Hepatocyte (in vitro differentiated cells): ENCODE measurements at regions not wholly inside any gene's neighbourhood (a gene's known extent, or its start where the extent isn't known, plus 50 kb on each side); places are given as distances from the start of the nearest gene placed in this dataset.

Experiments used
- CTCF ChIP-seq: fragments of 200-600 bp; sonication (generic); IDR thresholded peaks from 2 replicates; pipeline ENCODE4 v1.5.1; 2016; ENCODE audit warnings: antibody characterized with exemption, mild to moderate bottlenecking; ENCODE audit not compliant: poor library complexity
- EZH2phosphoT487 ChIP-seq: fragments of 200-600 bp; sonication (generic); IDR thresholded peaks from one replicate; pipeline ENCODE4 v1.6.1; 2018; ENCODE audit warnings: antibody characterized with exemption, mild to moderate bottlenecking, low read depth, moderate library complexity; ENCODE audit not compliant: unreplicated experiment, severe bottlenecking

GRCh38 chrX:1052021-1052420, 160.4 kb downstream of the CRLF2 start:
- TF ChIP-seq CTCF (no peak), EZH2phosphoT487 (no peak)
